GM18520 (cell line): ENCODE measurements at regions not wholly inside any gene's neighbourhood (a gene's known extent, or its start where the extent isn't known, plus 50 kb on each side); places are given as distances from the start of the nearest gene placed in this dataset.
"Not testable (repeated sequence)": the region's sequence is repeated elsewhere in the genome, so short reads cannot be mapped to it uniquely, and the experiment has no call there.

ENCODE experiments used
- ATAC-seq: cut with Tn5 transposase; IDR thresholded peaks from one replicate; pipeline ENCODE4 v1.9.1; 2021; ENCODE audit not compliant: unreplicated experiment

DNA sequence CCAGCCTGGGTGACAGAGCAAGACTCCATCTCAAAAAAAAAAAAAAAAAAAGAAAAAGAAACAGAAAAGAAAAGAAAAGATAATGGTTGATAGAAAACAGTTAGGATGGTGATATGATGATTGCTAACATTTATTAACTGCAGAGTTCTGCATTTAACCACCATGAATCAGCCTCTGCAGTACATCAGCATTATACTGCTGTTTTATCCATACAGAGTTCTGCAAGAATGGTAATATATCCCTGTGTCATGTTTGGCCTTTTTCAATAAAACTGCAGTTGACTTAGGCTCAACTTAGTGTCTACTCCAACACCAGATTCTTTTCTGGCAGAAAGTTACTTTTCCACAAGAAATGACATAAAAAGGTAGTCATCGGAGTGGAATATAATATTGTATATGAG is 62.6 kb downstream of the DUSP6 start:
- ATAC-seq, result no peak

DNA sequence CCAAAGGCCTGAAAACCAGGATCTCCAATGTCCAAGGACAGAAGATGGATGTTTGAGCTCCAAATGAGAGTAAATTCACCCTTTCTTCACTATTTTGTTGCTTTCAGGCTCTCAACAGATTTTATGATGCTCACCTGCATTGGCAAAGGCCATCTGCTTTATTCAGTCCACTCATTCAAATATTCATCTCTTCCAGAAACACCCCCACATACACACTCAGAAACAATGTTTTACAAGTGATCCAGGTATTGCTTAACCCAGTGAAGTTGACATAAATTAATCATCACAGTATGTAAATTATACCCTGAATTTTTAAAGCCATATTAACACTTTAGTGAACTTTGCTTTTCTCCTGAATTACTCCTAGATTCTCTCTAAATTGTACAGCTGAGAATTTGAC is 63.3 kb downstream of the DUSP6 start:
- ATAC-seq, result no peak

DNA sequence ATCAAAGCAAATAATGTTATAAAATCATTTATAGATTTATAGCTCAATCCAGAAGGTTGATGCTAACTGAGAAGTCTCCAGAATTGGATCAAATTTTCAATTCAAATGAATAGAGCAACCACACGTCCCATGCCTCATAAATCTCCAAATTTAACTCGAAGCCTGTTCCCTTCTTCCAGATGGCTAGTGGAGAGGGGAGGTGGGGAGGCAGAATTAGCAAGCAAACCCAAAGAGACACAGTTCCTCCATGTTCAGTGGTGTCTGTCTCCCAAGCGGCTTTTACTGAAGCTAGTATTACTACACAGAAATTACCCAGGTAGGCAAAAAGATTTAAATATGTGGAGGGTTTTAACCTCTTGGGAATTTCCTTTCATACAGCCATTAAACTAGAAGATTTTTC is 65.8 kb downstream of the DUSP6 start:
- no peak for ATAC-seq

DNA sequence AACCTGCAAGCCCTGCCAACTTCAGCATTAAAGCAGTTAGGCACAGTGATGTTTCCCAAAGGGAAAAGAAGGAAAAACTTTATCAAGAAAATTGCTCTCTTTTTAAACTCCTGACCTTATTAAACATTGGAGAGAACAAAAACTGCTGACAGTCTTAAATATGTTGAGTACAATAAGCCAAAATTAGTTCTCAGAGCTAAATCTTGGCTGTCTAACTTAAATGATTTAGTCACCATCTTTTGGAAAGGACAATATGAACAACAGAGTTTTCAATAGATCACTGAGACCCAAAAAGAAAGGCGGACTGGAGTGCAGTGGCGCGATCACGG is 70.8 kb downstream of the DUSP6 start:
- ATAC-seq, result no peak

DNA sequence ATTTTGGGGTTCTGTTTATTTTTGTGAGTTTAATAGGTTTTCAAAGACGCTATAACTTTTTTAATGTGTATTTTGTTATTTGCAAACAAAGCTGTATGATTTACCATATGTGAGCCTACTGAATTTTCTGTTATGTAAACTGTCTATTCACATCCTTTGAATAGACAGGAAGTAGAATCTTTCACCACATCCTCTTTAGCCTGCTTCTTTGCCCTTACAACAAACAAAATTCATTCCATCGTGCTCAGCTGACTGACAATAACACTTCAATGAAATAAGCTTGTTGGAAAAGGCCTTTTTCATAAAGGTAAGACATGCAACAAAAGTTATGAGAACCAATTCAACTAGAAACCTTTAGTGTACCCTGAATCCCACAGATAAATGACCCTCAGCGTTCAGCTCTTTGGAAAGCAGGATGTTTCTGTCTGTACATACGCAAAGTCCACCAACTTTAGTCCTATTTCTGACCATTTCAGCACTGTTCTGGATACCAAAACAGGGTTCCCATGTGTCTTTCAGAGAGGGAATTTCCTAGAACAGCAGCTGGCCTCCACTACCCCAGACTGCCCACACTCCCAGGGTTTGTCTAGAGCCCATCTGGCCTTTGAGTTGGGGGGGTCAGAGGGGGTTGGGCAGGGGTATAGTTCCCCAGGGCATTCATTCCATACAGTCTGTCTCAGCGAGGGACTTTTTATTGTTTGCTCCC is 71.3 kb downstream of the DUSP6 start:
- ATAC-seq, result no peak

DNA sequence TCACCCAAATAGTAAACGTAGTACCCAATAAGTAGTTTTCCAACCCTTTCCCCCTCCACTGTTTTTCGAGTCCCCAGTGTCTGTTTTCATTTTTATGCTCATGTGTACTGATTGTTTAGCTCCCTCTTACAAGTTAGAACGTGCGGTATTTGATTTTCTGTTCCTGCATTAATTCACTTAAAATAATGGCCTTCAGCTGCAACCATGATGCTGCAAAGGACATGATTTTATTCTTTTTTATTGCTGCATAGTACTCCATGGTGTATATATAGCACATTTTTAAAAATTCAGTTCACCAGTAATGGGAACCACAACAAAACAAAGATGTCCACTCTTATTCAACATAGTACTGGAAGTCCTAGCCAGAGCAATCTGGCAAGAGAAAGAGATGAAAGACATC is 72.8 kb downstream of the DUSP6 start:
- no peak for ATAC-seq

DNA sequence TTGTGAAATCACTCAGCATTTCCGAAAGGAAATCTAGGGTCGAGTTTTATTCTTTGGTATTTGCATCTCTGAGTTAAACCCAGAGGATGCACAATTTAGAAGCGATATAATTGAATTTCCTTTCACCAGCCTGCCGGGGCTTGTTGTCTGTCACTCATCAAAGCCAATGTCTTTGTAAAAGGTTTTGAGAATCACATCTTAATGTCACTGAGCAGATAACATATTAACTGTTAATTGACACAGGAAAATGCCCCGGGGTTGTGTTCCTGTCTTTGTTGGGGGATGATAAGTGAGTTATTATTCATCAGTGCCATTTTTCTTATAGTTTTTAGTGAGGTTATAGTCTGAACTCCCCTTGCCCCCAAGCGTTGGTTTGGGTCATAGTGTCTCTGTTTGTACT is 73.4 kb downstream of the DUSP6 start:
- no peak for ATAC-seq

DNA sequence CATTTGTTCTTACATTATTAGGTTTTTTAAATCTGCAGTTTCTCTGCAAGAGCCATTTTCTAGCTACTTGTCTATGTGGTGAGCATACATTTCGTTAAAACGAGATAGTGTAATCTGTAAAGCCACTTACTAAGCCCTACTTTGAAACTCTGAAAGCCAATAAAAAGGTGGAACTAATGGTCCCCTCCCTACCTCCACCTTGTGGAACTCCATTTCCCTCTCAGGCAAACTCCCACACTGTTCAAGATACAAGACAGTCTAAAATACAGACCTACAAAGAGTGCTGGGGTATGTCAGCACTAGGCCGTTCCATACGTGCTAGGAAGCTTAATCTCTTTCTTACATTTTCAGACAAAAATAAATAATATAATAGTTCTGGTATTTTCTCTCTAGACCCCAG is 74.1 kb downstream of the DUSP6 start:
- ATAC-seq, result no peak

DNA sequence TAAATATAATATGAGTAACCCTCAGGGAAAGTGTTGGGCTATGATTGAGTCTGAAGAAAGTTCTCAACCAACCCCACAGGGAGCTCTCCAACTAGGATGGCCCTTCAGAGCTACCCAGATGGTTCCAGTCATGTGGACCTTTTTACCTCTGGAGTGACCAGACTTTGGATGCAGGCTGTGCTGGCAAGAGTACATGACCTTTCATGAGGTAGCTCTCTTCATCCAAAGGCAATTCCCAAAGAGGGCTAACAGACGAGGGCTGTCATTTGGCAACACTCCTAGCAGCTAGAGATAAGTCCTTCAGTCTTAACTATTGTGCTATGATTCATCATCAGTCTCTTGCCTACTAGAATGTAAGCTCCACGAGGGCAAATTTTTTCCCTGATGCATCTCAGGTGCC is 75.4 kb downstream of the DUSP6 start:
- ATAC-seq, result no peak

DNA sequence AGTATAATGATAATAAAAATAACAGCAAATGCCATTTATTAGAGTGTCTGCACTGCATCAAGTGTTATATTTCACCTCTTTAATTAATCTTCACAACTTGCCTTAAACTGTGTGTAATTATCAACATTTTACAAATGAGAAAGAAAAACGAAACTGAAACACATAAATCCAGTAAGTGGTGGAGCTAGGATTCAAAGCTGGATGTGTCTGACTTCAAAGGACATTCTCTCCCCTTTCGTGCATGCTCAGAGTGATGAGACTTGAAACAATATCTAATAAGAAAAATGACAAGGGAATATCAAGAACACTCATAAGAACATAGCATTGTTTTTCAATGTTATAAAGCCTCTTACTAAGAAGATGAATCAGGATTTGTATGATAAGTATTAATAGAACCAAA is 78.8 kb downstream of the DUSP6 start:
- no peak for ATAC-seq

DNA sequence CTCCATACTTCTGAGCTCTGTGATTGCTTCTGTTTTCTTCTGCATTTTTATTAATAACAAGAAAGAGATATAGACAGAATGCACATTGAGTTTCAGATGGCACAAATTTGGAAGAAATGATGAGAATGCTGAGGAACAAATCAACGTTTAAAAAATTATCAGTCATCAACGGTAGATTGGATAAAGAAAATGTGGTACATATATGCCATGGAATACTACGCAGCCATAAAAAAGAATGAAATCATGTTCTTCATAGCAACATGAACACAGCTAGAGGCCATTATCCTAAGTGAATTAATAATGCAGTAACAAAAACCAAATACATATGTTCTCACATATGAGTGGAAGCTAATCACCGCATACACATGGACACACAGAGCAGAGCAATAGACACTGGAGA is 81.8 kb downstream of the DUSP6 start:
- no peak for ATAC-seq

DNA sequence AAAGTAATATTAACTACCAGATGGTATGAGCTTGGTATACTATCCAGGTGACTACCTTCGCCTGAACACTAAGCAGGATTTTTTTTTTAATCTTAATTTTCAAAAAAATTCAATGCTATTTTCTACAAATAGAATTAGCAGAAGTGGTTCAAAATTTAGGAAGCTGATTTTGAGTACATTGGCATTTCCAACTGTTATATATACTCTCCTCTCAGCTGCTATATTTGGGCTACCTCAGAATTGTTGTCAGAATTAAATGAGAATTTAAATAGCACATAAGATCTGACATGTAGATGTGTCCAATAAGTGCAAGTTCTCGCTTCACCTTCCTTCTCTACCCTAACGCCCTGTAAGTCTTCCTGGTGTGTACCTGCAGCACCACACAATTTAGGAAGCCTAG is 83.1 kb downstream of the DUSP6 start:
- no peak for ATAC-seq

DNA sequence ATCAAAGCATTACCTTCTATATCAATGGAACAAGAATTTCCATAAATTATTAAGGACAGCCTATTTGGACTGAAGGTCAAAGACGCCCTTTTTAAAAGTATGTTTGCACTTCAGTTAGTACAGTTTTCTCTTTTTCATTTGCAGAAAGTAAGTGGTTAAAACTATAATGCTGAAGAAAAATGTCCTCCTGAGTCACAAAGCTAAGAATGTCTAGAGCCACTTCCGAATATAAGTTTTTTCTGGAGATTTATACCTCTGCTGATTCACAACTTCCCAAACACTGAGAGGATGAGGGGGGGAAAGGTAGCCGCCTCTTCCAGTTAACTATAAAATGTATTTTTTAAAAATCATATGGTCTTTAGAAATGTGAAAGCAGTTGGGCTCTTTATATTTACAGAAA is 84.9 kb downstream of the DUSP6 start:
- ATAC-seq, result no peak

DNA sequence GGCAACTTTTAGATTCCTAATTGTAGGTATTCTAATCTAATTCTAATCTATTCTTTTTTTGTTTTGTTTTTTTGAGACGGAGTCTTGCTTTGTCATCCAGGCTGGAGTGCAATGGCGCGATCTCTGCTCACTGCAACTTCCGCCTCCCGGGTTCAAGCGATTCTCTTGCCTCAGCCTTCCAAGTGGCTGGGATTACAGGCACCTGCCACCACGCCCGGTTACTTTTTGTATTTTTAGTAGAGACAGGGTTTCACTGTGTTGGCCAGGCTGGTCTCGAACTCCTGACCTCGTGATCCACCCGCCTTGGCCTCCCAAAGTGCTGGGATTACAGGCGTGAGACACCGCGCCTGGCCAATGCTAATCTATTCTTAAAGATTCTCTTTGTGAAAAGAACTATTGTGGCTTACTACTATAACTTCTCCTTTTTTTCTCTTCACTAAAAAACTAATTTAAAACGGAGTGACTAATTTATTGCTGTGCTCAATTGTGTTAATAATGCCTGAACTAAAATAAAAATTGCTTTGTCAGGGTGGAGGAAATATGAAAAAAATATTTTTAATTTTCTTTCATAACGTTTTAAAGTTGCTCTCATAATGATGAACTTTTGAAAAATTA is 85.6 kb downstream of the DUSP6 start:
- ATAC-seq, result not testable (repeated sequence)

DNA sequence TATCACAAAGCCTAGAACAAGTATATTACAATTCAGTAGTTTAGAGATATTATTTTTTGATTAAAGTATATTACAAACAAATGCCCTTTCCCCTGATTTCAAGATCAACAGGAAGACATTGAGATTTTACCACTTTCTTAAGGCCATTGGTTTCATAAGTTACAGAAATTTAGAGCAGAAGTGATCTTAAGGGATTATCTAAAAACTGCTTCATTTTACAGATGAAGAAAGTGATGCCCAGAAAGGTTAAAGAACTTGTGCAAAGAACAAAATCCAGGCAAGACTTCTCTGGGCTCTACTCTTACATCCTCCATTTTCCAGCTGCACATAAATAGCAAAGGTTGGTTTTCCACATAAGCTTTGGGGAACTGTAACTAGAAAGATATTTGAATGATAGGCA is 87.5 kb downstream of the DUSP6 start:
- no peak for ATAC-seq

DNA sequence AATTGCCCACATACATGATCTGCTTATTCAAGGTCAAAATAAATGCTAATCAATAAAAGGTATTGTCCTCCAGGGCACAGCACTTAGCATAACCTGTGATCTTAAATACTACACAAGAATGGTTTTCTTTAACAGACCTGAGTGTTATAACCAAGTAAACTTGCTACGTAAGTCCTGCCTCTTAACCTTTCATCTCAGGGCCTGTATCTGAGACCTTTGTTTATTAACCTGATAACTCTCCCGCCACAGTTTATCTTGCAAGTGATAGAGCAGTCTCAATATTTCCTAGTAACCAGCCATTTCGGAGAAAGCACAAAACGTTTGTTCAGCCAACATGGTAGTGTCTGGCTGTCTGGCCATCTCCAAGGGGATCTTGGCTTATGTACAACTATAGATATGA is 88.4 kb downstream of the DUSP6 start:
- ATAC-seq, result no peak

DNA sequence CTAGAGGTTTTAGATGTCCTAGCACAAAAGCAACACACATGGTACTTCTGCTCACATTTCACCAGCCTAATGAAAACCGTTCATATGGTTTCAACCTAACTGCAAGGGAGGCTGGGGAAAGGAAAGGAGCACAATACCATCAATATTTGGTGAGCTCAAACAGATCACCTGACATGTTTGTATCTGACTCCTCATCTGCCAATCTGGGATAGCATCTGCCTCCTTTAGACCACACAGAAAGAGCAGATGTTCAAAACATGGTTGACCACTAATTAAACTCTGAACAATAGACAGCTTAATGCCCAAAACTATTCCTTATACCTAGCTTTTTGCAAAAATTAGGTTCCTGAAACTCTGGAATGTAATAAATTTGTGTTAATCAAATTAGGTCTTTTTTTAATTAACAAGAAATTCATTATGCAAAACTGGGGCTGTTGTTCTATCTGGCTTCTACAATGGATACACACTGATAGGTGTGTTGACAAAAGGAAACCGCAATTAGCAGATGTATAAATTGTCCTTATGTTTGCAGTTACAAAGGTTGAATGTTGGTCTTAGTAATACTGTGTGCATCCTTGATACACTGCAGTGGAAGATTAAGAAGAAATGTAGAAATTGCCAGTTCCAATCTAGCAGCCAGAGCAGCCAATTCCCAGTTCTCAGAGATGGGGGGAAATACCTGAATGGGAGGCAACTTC is 89.3 kb downstream of the DUSP6 start:
- ATAC-seq, result no peak

DNA sequence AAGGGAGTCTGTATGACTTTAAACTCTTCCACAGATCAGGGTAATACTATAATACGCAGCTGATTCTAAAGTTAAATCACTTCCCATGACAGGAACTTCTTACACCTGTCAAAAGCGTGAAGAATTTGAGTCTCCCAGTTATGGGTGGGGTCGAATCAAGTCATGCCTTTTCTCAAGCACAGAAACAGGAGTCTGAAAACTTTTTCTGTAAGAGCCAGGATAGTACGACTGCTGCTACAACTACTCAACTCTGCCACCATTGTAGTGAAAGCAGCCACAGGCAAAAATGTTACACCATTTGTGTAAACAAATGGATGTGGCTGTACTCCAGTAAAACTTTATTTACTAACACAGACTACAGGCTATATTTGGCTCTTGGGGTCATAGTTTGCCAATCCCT is 90.3 kb downstream of the DUSP6 start:
- no peak for ATAC-seq

DNA sequence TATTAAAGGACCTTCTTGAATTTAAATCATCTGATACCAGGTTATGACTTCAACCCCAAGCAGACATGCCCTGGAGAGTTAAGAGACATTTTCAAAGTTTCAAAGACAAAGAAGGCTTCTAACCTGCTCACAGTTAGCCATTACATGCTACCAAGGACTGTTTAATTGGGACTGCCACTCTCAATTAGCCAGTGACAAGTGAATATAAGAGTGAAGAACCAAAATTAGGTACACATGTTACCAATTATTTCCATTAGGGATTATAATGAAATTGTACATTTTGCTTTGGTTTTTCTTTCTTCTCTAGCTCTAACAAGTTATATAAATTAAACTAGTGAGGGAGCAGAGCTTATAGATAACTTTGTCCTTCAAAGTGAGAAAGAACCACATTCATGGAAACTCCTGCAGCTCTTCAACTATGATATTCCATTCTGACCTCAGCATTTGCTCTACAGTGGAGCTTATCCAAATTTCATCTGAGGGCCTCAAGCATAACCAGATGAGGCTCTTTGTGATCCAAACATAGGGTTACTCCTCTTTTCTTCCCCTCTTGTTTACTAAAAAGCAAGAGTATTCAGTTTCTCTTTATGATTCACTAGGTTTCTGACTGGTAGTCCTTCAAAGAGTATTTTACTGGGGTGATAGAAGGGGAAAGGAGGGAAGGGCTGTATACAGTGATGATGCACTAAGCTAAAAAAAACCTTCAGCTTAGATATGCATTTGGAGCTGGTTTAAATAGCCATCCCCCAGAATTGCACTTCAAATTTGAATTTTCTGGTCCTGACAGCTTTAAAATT is 91.3 kb downstream of the DUSP6 start:
- no peak for ATAC-seq

DNA sequence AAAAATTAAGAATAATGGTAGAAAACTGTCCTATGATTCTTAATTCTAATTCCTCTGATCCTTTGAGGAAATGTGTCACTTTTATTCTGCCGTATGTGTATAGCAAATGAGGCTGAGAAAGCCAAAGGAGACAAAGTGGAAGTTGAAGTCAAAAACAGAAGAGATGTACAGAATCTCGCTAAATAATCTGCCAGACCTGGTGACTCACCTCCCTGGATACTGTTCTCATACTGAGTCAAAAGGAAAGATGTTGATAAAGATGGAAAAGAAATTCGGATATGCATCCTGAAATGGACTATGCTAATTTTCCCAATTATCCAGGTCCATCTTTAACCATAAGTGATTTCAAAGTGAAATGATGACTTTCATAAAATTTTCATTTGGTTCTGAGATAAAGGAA is 92.5 kb downstream of the DUSP6 start:
- no peak for ATAC-seq

DNA sequence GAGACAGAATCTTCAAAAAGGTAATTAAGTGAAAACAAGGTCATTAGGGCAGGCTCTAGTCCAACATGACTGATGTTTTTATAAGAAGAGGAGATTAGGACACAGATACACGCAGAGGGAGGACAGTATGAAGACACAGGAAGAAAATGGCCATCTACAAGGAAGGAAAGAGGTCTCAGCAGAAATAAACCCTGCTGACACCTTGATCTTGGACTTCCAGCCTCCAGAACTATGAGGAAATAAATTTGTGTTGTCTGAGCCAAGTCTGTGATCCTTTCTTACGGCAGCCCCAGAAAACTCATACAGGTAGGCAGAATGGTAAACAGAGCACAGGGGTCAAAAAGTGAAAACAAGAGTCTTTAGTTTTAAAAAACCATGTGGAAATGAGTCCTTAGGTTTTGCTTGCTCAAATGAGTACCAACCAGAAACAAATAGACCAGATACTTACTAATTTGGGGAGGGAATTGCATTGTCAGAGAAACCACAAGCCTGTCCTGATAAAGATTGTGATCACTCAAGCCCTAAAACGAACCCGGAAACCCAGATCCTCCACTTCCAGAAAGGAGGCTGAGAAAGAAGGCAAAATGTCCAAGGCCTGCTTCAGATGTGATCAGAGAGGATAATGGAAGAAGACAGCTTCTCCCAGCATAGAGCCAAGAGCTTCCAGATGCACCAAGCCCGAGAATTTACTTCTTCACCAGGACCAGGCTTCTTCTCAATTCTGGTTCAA is 93.9 kb downstream of the DUSP6 start:
- ATAC-seq, result no peak
